H1 (cell line): ENCODE measurements at regions not wholly inside any gene's neighbourhood (a gene's known extent, or its start where the extent isn't known, plus 50 kb on each side); places are given as distances from the start of the nearest gene placed in this dataset.

Source experiments
- CTCF ChIA-PET: fragments of 300-600 bp; sonication (Branson Sonifier 250); formaldehyde crosslinking; loops from one replicate; lab custom pipeline; 2021; ENCODE audit not compliant: partially characterized antibody; lab: Charles Lee
- POLR2A ChIA-PET: fragments of 300-600 bp; sonication (Branson Sonifier 250); formaldehyde crosslinking; loops from one replicate; lab custom pipeline; 2021; ENCODE audit warnings: inconsistent platforms; ENCODE audit not compliant: partially characterized antibody; lab: Charles Lee
- DNase-seq, 2 experiments: peaks; one replicate each; pipeline versions ENCODE4 v3.0.0 to v3.0.0-alpha.2; 2010 to 2022; ENCODE audit warnings: low spot score in 2 of 2, low read depth in 1 of 2, mixed read lengths in 1 of 2
- FAIRE-seq: peaks from 2 replicates; lab custom pipeline; 2011; peaks lifted over from hg19 to GRCh38; lab: Jason Lieb, UNC
- H2AFZ ChIP-seq: 2 replicates; pipeline ENCODE4 v1.8.1; 2012; ENCODE audit warnings: low read length, inconsistent platforms
- H2AK5ac ChIP-seq: 2 replicates; pipeline ENCODE4 v1.6.1; 2013; ENCODE audit warnings: low read depth, low read length
- H2BK120ac ChIP-seq: replicated peaks from 2 replicates; pipeline ENCODE3; 2013; ENCODE audit warnings: low read depth, low read length, inconsistent platforms
- H2BK12ac ChIP-seq: 2 replicates; pipeline ENCODE4 v1.6.1; 2013; ENCODE audit warnings: low read depth, low read length
- H2BK15ac ChIP-seq: 2 replicates; pipeline ENCODE4 v1.6.1; 2013; ENCODE audit warnings: low read length
- H2BK20ac ChIP-seq: 2 replicates; pipeline ENCODE4 v1.6.1; 2013; ENCODE audit warnings: low read length
- H2BK5ac ChIP-seq: 2 replicates; pipeline ENCODE4 v1.6.1; 2013; ENCODE audit warnings: low read depth, low read length
- H3K14ac ChIP-seq: 2 replicates; pipeline ENCODE4 v1.6.1; 2013; ENCODE audit warnings: inconsistent platforms; ENCODE audit not compliant: insufficient read length
- H3K18ac ChIP-seq: 2 replicates; pipeline ENCODE4 v1.6.1; 2013; ENCODE audit warnings: low read length; ENCODE audit errors: extremely low read depth
- H3K23ac ChIP-seq: 2 replicates; pipeline ENCODE4 v1.6.1; 2013; ENCODE audit warnings: inconsistent platforms; ENCODE audit not compliant: insufficient read length
- H3K23me2 ChIP-seq: 2 replicates; pipeline ENCODE4 v1.6.1; 2013; ENCODE audit warnings: low read depth, low read length
- H3K27ac ChIP-seq: 2 replicates; pipeline ENCODE4 v1.6.1; 2011; ENCODE audit warnings: low read depth, low read length, inconsistent platforms
- H3K27me3 ChIP-seq, 4 experiments: replicated peaks in 1 of 4; 1 replicate in 1 of 4; 2 replicates in 3 of 4; pipeline versions ENCODE4 v1.6.1 to v1.8.1; 2011 to 2013; ENCODE audit warnings: low read length in 3 of 4, mild to moderate bottlenecking in 3 of 4, inconsistent platforms in 2 of 4, mixed read lengths in 2 of 4, moderate library complexity in 1 of 4; ENCODE audit not compliant: control insufficient read depth in 3 of 4, insufficient read depth in 3 of 4; ENCODE audit errors: extremely low read depth in 1 of 4
- H3K36me3 ChIP-seq, 4 experiments: 2 replicates each; pipeline versions ENCODE4 v1.6.1 to v1.8.1; 2011 to 2013; ENCODE audit warnings: mild to moderate bottlenecking in 4 of 4, low read length in 3 of 4, moderate library complexity in 2 of 4, control low read depth in 1 of 4, inconsistent platforms in 1 of 4; ENCODE audit not compliant: insufficient read depth in 4 of 4, control insufficient read depth in 2 of 4
- H3K4ac ChIP-seq: replicated peaks from 2 replicates; pipeline ENCODE3; 2013; ENCODE audit warnings: low read length, low read depth, mixed read lengths, inconsistent platforms; ENCODE audit not compliant: insufficient read length
- H3K4me1 ChIP-seq, 4 experiments: replicated peaks in 1 of 4; 1 replicate in 1 of 4; 2 replicates in 3 of 4; pipeline versions ENCODE4 v1.6.1 to v1.8.1; 2011 to 2013; ENCODE audit warnings: low read length in 3 of 4, inconsistent platforms in 2 of 4, mixed read lengths in 1 of 4; ENCODE audit not compliant: insufficient read depth in 4 of 4, control insufficient read depth in 3 of 4
- H3K4me2 ChIP-seq, 2 experiments: 2 replicates each; pipeline versions ENCODE4 v1.6.1 to v1.8.1; 2011 to 2013; ENCODE audit warnings: low read depth in 2 of 2, low read length in 2 of 2, control low read depth in 1 of 2, inconsistent platforms in 1 of 2, mild to moderate bottlenecking in 1 of 2; ENCODE audit not compliant: insufficient read depth in 1 of 2
- H3K4me3 ChIP-seq, 4 experiments: fragments of 200-600, 300-600 bp in 1 of 4; sonication (generic), shearing (Covaris generic), sonication (Bioruptor Twin) in 1 of 4; 2 replicates each; pipeline versions ENCODE4 v1.5.1 to v1.8.1; 2011 to 2016; ENCODE audit warnings: low read length in 4 of 4, low read depth in 3 of 4, control low read depth in 2 of 4, inconsistent platforms in 2 of 4, mild to moderate bottlenecking in 2 of 4, mixed read lengths in 1 of 4, moderate library complexity in 1 of 4; ENCODE audit not compliant: insufficient read depth in 2 of 4; ENCODE audit errors: extremely low read depth in 1 of 4
- H3K56ac ChIP-seq: replicated peaks from 2 replicates; pipeline ENCODE3; 2013; ENCODE audit warnings: low read depth, mild to moderate bottlenecking, mixed read lengths, low read length, inconsistent platforms; ENCODE audit not compliant: insufficient read length
- H3K79me1 ChIP-seq: 2 replicates; pipeline ENCODE4 v1.6.1; 2013; ENCODE audit warnings: low read depth, low read length, control low read depth
- H3K79me2 ChIP-seq, 2 experiments: 2 replicates each; pipeline versions ENCODE4 v1.6.1 to v1.8.1; 2012 to 2013; ENCODE audit warnings: low read length in 2 of 2, mild to moderate bottlenecking in 2 of 2, inconsistent platforms in 1 of 2; ENCODE audit not compliant: insufficient read depth in 2 of 2, control insufficient read depth in 1 of 2
- H3K9ac ChIP-seq, 4 experiments: replicated peaks in 1 of 4; 1 replicate in 1 of 4; 2 replicates in 3 of 4; pipeline versions ENCODE4 v1.6.1 to v1.8.1; 2011 to 2013; ENCODE audit warnings: low read depth in 3 of 4, low read length in 3 of 4, control low read depth in 2 of 4, mild to moderate bottlenecking in 2 of 4, moderate library complexity in 2 of 4, inconsistent platforms in 1 of 4; ENCODE audit errors: extremely low read depth in 1 of 4
- H3K9me3 ChIP-seq, 2 experiments: 2 replicates each; pipeline versions ENCODE4 v1.6.1 to v1.8.1; 2012 to 2013; ENCODE audit warnings: mild to moderate bottlenecking in 2 of 2, moderate library complexity in 2 of 2, control low read depth in 1 of 2, inconsistent platforms in 1 of 2, low read depth in 1 of 2, low read length in 1 of 2, mixed read lengths in 1 of 2; ENCODE audit not compliant: insufficient read depth in 2 of 2
- H4K20me1 ChIP-seq, 2 experiments: replicated peaks in 1 of 2; 2 replicates each; pipeline versions ENCODE3 to v1.8.1; 2011 to 2013; ENCODE audit warnings: inconsistent platforms in 2 of 2, low read length in 2 of 2, mild to moderate bottlenecking in 1 of 2; ENCODE audit not compliant: insufficient read depth in 2 of 2, control insufficient read depth in 1 of 2
- H4K5ac ChIP-seq: 2 replicates; pipeline ENCODE4 v1.6.1; 2013; ENCODE audit warnings: low read length, low read depth, mixed read lengths, inconsistent platforms; ENCODE audit not compliant: insufficient read length
- H4K8ac ChIP-seq: 2 replicates; pipeline ENCODE4 v1.8.0; 2013; ENCODE audit warnings: mild to moderate bottlenecking, moderate library complexity, low read length, inconsistent platforms; ENCODE audit not compliant: insufficient read depth; ENCODE audit errors: extremely low read depth
- H4K91ac ChIP-seq: replicated peaks from 2 replicates; pipeline ENCODE3; 2013; ENCODE audit warnings: low read length, mixed read lengths, inconsistent platforms; ENCODE audit not compliant: insufficient read length
- CBX5 ChIP-seq: fragments of 300-800, 300-1000 bp; sonication (generic); IDR thresholded peaks from 2 replicates; pipeline ENCODE4 v1.7.1; 2016; ENCODE audit warnings: antibody characterized with exemption, low read length, low read depth
- CHD2 ChIP-seq: IDR thresholded peaks from 2 replicates; pipeline ENCODE4 v1.6.1; 2012; ENCODE audit warnings: low read length, improper control_type of control experiment
- FOSL1 ChIP-seq: IDR thresholded peaks from 2 replicates; pipeline ENCODE4 v1.6.1; 2011; ENCODE audit warnings: mild to moderate bottlenecking, low read depth, low read length, moderate library complexity; ENCODE audit not compliant: insufficient read depth
- KDM1A ChIP-seq: fragments of 200-600, 300-600 bp; sonication (generic); IDR thresholded peaks from 2 replicates; pipeline ENCODE4 v1.7.1; 2016; ENCODE audit warnings: mild to moderate bottlenecking, low read length, borderline replicate concordance
- POU5F1 ChIP-seq: IDR thresholded peaks from 2 replicates; pipeline ENCODE4 v1.6.1; 2011; ENCODE audit warnings: low read depth, mild to moderate bottlenecking, low read length, moderate library complexity
- SP2 ChIP-seq: IDR thresholded peaks from 2 replicates; pipeline ENCODE4 v1.6.1; 2012; ENCODE audit warnings: mild to moderate bottlenecking, low read length, inconsistent platforms
- YY1 ChIP-seq: IDR thresholded peaks from 2 replicates; pipeline ENCODE4 v1.6.1; 2011; ENCODE audit warnings: low read depth, mild to moderate bottlenecking, low read length
- WGBS, 2 experiments: shearing (Covaris generic) in 1 of 2; methylation state at CpG; one replicate each; pipeline versions ENCODE4 v1.1.6 to v1.1.7; 2013 to 2015; ENCODE audit warnings: low lambda C conversion rate in 2 of 2, mixed read lengths in 2 of 2, inconsistent platforms in 1 of 2, low coverage in 1 of 2, missing lambda C conversion rate in 1 of 2; ENCODE audit not compliant: insufficient replicate concordance in 2 of 2, insufficient coverage in 1 of 2, insufficient read length in 1 of 2; ENCODE audit errors: extremely low coverage in 1 of 2, missing lambda C conversion rate in 1 of 2; 5-methylcytosine and 5-hydroxymethylcytosine counted together

DNA sequence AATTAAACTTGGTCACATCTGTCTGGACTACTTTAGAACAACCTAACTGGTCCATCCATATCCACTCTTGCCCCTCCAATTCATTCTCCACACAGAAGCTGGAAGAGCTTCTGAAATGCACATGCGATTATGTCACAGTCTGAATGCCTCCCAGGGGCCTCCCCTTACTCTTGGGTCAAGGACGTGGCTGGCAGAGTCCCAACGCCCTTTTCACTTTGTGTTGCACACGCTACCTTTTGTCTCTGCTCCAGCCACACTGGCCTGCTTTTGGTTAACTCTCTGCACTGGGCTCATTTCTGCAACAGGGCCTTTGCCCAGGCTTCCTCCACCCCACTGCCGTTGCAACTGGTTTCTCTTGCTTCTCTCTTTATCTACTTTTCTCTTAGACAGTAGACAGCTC lies 245.2 kb downstream of the IL20RB start:
- Histone ChIP-seq H3K27ac (no peak overlapping the region), H2BK15ac (no peak overlapping the region), H4K20me1 (no peaks in the 10 kb centered on the region), H3K79me2 (no peaks in the 10 kb centered on the region), H4K8ac (no peak overlapping the region), H2BK12ac (no peak overlapping the region), H4K5ac (no peak overlapping the region), H3K79me1 (no peaks in the 10 kb centered on the region), H3K27me3 (no peaks in the 10 kb centered on the region), H3K18ac (no peak overlapping the region), H3K36me3 (no peaks in the 10 kb centered on the region; a peak in 1 of 8 replicates), H2BK120ac (no peak overlapping the region), H4K91ac (no peak overlapping the region), H3K4ac (no peak overlapping the region), H3K4me1 (peaks cover 0 to 2% (median 0%) of the 10 kb centered on the region in 4 experiments; a peak in 1 of 7 replicates), H2AFZ (no peak overlapping the region), H3K56ac (no peak overlapping the region), H3K23ac (no peak overlapping the region), H3K9me3 (peaks cover 0 to 5% of the 10 kb centered on the region in 2 experiments; a peak in 2 of 4 replicates), H2BK20ac (no peak overlapping the region), H2AK5ac (no peak overlapping the region), H3K4me3 (no peak overlapping the region), H3K9ac (no peak overlapping the region), H3K4me2 (no peak overlapping the region), H3K14ac (no peak overlapping the region), H3K23me2 (no peaks in the 10 kb centered on the region), H2BK5ac (no peak overlapping the region)
- FAIRE-seq (no peak), DNase-seq (no peak)
- POLR2A ChIA-PET = no interaction called here
- CTCF ChIA-PET = interaction anchor here (2.6 kb wide), 1 partner anchor 92 kb away, joined by 8 read pairs; no protein-coding TSS in a partner anchor
- WGBS, 2 experiments = 95% methylated on average over 5 of the region's 5 CpGs; no CpG with 5 or more reads in 1 of the 2 experiments
- TF ChIP-seq KDM1A (no peak), POU5F1 (no peak), SP2 (no peak), CHD2 (no peak), YY1 (no peak), CBX5 (no peak), FOSL1 (no peak)
